HepG2 (cell line): ENCODE measurements at regions not wholly inside any gene's neighbourhood (a gene's known extent, or its start where the extent isn't known, plus 50 kb on each side); places are given as distances from the start of the nearest gene placed in this dataset.

Experiments
- KLF16 ChIP-seq, 2 experiments: sonication (generic) in 1 of 2; formaldehyde crosslinking in 1 of 2; IDR thresholded peaks; 2 replicates each; pipeline versions ENCODE4 v1.6.1 to v1.8.0; 2016 to 2023; ENCODE audit warnings: missing genetic modification reagents in 2 of 2, missing compliant biosample characterization in 1 of 2
- ZNF407 ChIP-seq: sonication (generic); formaldehyde crosslinking; IDR thresholded peaks from one replicate; pipeline ENCODE4 v1.5.1; 2020; ENCODE audit warnings: mild to moderate bottlenecking, missing genetic modification reagents; ENCODE audit errors: not compliant biosample characterization
- TF ChIP-seq, protein P1 (sequence below): sonication (generic); formaldehyde crosslinking; IDR thresholded peaks from 2 replicates; pipeline ENCODE4 v1.4.0; 2020; ENCODE audit warnings: missing genetic modification reagents

DNA sequence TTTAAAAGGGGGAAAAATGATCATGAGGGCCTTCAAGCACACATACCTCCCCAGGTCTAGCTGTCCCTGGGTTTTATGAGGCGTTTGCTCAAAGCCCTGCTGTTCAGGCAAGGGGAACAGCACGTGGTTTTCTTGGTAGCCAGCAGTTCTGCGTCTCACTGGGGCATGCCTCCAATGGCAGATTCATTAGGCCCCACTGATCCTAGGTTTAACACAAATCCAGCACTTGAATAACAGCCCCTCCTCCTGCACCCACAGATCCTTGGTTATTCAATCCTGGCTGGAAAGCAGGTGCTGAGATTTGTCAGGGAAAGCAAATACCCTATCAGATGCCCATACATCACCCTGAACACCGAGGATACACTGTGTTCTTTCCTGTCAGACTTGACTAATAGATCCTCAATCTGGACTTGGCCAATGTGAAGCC is 106.4 kb downstream of the ZC3H11B start (continued):
- TF ChIP-seq ZNF407 (CRISPR knock-in tag) (no peak), KLF16 (CRISPR knock-in tag; IDR thresholded peaks at IDR 0.05) (no peak)
- TF ChIP-seq, protein P1, sequence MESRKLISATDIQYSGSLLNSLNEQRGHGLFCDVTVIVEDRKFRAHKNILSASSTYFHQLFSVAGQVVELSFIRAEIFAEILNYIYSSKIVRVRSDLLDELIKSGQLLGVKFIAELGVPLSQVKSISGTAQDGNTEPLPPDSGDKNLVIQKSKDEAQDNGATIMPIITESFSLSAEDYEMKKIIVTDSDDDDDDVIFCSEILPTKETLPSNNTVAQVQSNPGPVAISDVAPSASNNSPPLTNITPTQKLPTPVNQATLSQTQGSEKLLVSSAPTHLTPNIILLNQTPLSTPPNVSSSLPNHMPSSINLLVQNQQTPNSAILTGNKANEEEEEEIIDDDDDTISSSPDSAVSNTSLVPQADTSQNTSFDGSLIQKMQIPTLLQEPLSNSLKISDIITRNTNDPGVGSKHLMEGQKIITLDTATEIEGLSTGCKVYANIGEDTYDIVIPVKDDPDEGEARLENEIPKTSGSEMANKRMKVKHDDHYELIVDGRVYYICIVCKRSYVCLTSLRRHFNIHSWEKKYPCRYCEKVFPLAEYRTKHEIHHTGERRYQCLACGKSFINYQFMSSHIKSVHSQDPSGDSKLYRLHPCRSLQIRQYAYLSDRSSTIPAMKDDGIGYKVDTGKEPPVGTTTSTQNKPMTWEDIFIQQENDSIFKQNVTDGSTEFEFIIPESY (CRISPR knock-in tag) = no peak
